HCT116 (cell line): ENCODE measurements at regions not wholly inside any gene's neighbourhood (a gene's known extent, or its start where the extent isn't known, plus 50 kb on each side); places are given as distances from the start of the nearest gene placed in this dataset.

Experiments
- ATAC-seq: fragments of 200-7000 bp; cut with Tn5 transposase; 2 replicates; pipeline ENCODE4 v1.9.1; 2020; ENCODE audit warnings: mild to moderate bottlenecking, moderate library complexity
- BruUV-seq: library from RNA; stranded (reverse); fragments of 400-500 nt; replicated peaks from 2 replicates; lab custom pipeline; 2021; lab: Mats Ljungman, UMichigan
- CTCF ChIA-PET: fragments of 300-600 bp; sonication (Branson Sonifier 250); formaldehyde crosslinking; loops from one replicate; lab custom pipeline; 2021; ENCODE audit warnings: antibody characterized with exemption; lab: Charles Lee
- POLR2A ChIA-PET: fragments of 300-600, 350-600 bp; sonication (Branson Sonifier 250); formaldehyde crosslinking; loops from one replicate; lab custom pipeline; 2021; ENCODE audit warnings: antibody characterized with exemption; lab: Charles Lee
- RAD21 ChIA-PET, 2 experiments: fragments of 300-600 bp; sonication (Branson Sonifier 250); formaldehyde crosslinking; loops; one replicate each; lab custom pipeline; 2023; ENCODE audit warnings: low total read pairs in 2 of 2; ENCODE audit not compliant: uncharacterized antibody in 2 of 2, unreplicated experiment in 2 of 2, low non-redundant PET in 1 of 2; lab: Charles Lee
- DNase-seq: peaks from one replicate; pipeline ENCODE4 v3.0.0-alpha.2; 2010; ENCODE audit warnings: low read depth, low spot score
- H2AFZ ChIP-seq: fragments of 200-600 bp; shearing (Covaris generic), sonication (generic); 2 replicates; pipeline ENCODE4 v1.6.1; 2017; ENCODE audit warnings: low read depth, mixed run types, mixed read lengths, antibody characterized with exemption, low read length; ENCODE audit not compliant: poor library complexity, severe bottlenecking
- H3K27ac ChIP-seq: 2 replicates; pipeline ENCODE4 v1.5.1; 2012; ENCODE audit warnings: low read depth, low read length
- H3K27me3 ChIP-seq: fragments of 200-600 bp; sonication (generic); 2 replicates; pipeline ENCODE4 v1.6.1; 2016; ENCODE audit warnings: mixed run types, low read length, mixed read lengths; ENCODE audit not compliant: insufficient read depth
- H3K36me3 ChIP-seq, 2 experiments: fragments of 200-500 bp in 1 of 2; fragments of 200-600 bp in 1 of 2; sonication (Bioruptor generic) in 1 of 2; sonication (generic) in 1 of 2; 2 replicates each; pipeline versions ENCODE4 v1.5.1 to v1.6.1; 2014 to 2016; ENCODE audit warnings: low read length in 2 of 2, inconsistent platforms in 1 of 2, mixed read lengths in 1 of 2, mixed run types in 1 of 2; ENCODE audit not compliant: insufficient read depth in 2 of 2, control insufficient read depth in 1 of 2
- H3K4me1 ChIP-seq, 2 experiments: fragments of 200-600 bp in 1 of 2; sonication (generic) in 1 of 2; 2 replicates each; pipeline versions ENCODE4 v1.5.1 to v1.6.1; 2012 to 2017; ENCODE audit warnings: low read length in 2 of 2, inconsistent platforms in 1 of 2, mild to moderate bottlenecking in 1 of 2, mixed read lengths in 1 of 2, mixed run types in 1 of 2, moderate library complexity in 1 of 2; ENCODE audit not compliant: insufficient read depth in 2 of 2, control insufficient read depth in 1 of 2
- H3K4me2 ChIP-seq: fragments of 200-600 bp; sonication (generic); 2 replicates; pipeline ENCODE4 v1.6.1; 2017; ENCODE audit warnings: mixed run types, low read length, mixed read lengths
- H3K4me3 ChIP-seq, 2 experiments: fragments of 200-600 bp in 1 of 2; sonication (generic) in 1 of 2; replicated peaks in 1 of 2; 2 replicates each; pipeline ENCODE4 v1.5.1; 2011 to 2016; ENCODE audit warnings: low read length in 2 of 2, control low read depth in 1 of 2, low read depth in 1 of 2, mild to moderate bottlenecking in 1 of 2, mixed read lengths in 1 of 2, mixed run types in 1 of 2
- H3K79me2 ChIP-seq: fragments of 200-600 bp; sonication (generic); 2 replicates; pipeline ENCODE4 v1.6.1; 2017; ENCODE audit warnings: mild to moderate bottlenecking, mixed run types, low read length, moderate library complexity, mixed read lengths; ENCODE audit not compliant: insufficient read depth
- H3K9ac ChIP-seq: fragments of 200-600 bp; sonication (generic); 2 replicates; pipeline ENCODE4 v1.6.1; 2016; ENCODE audit warnings: low read length, mixed read lengths
- H3K9me2 ChIP-seq: fragments of 200-600 bp; sonication (generic), shearing (Covaris generic); 2 replicates; pipeline ENCODE4 v1.6.1; 2017; ENCODE audit warnings: mixed run types, mild to moderate bottlenecking, moderate library complexity; ENCODE audit not compliant: insufficient read depth
- H3K9me3 ChIP-seq, 2 experiments: fragments of 200-500 bp in 1 of 2; fragments of 200-600 bp in 1 of 2; sonication (Bioruptor generic) in 1 of 2; sonication (generic) in 1 of 2; 2 replicates each; pipeline ENCODE4 v1.6.1; 2014 to 2017; ENCODE audit warnings: low read length in 2 of 2, mixed read lengths in 2 of 2, inconsistent platforms in 1 of 2, low read depth in 1 of 2, mild to moderate bottlenecking in 1 of 2, mixed run types in 1 of 2, moderate library complexity in 1 of 2; ENCODE audit not compliant: control insufficient read depth in 1 of 2, insufficient read depth in 1 of 2
- H4K20me1 ChIP-seq: fragments of 200-600 bp; sonication (generic), shearing (Covaris generic); 2 replicates; pipeline ENCODE4 v1.6.1; 2017; ENCODE audit warnings: mixed run types, mild to moderate bottlenecking, moderate library complexity; ENCODE audit not compliant: insufficient read depth
- CEBPB ChIP-seq: IDR thresholded peaks from 2 replicates; pipeline ENCODE4 v1.6.1; 2012; ENCODE audit warnings: low read depth
- CTCF ChIP-seq, 3 experiments: fragments of 200-600 bp in 1 of 3; sonication (generic) in 1 of 3; IDR thresholded peaks in 2 of 3; conservative IDR thresholded peaks in 1 of 3; 2 replicates each; pipeline ENCODE4 v1.5.1; 2012 to 2017; ENCODE audit warnings: low read depth in 2 of 3, low read length in 2 of 3, antibody characterized with exemption in 1 of 3, borderline replicate concordance in 1 of 3, control low read depth in 1 of 3, mild to moderate bottlenecking in 1 of 3, mixed read lengths in 1 of 3, mixed run types in 1 of 3, moderate library complexity in 1 of 3; ENCODE audit not compliant: insufficient read depth in 1 of 3
- EGR1 ChIP-seq: IDR thresholded peaks from 2 replicates; pipeline ENCODE4 v1.6.1; 2012; ENCODE audit warnings: low read depth
- ELF1 ChIP-seq: IDR thresholded peaks from 2 replicates; pipeline ENCODE4 v1.6.1; 2012; ENCODE audit warnings: low read depth, borderline replicate concordance
- FOSL1 ChIP-seq: IDR thresholded peaks from 2 replicates; pipeline ENCODE4 v1.6.1; 2012; ENCODE audit warnings: low read depth
- REST ChIP-seq: IDR thresholded peaks from 2 replicates; pipeline ENCODE4 v1.6.1; 2012; ENCODE audit warnings: low read depth
- SIN3A ChIP-seq: IDR thresholded peaks from 2 replicates; pipeline ENCODE4 v1.6.1; 2012; ENCODE audit warnings: low read depth
- SRF ChIP-seq: IDR thresholded peaks from 2 replicates; pipeline ENCODE4 v1.6.1; 2012; ENCODE audit warnings: low read depth
- ZNF274 ChIP-seq: fragments of 200-500 bp; sonication (Bioruptor generic); IDR thresholded peaks from 2 replicates; pipeline ENCODE4 v1.6.1; 2014; ENCODE audit warnings: mild to moderate bottlenecking, low read depth, low read length, inconsistent platforms
- intact Hi-C: fragments of 100-400 bp; cut with micrococcal nuclease; formaldehyde crosslinking; loops from 2 replicates; pipeline ENCODE4 v1.10.0; 2022
- TF ChIP-seq, protein P1 (sequence below): IDR thresholded peaks from 2 replicates; pipeline ENCODE4 v1.6.1; 2012

GRCh38 chr2:52312486-52312885, 1280.6 kb upstream of the NRXN1 start:
- Histone ChIP-seq H3K9me3 (no peaks in the 10 kb centered on the region), H3K36me3 (no peaks in the 10 kb centered on the region), H3K4me3 (no peak overlapping the region), H3K4me2 (no peak overlapping the region), H4K20me1 (no peaks in the 10 kb centered on the region), H3K4me1 (no peaks in the 10 kb centered on the region)
- POLR2A ChIA-PET, result no interaction called here
- no peak for DNase-seq
- TF ChIP-seq ELF1, result no peak
- no peak for TF ChIP-seq CEBPB
- TF ChIP-seq EGR1, result no peak
- no peak for TF ChIP-seq FOSL1
- TF ChIP-seq SRF, result no peak
- TF ChIP-seq, all 23 proteins: peak for 0
- RAD21 ChIA-PET, result no interaction called here
- BruUV-seq, result no TSS peak
- no peaks in the 10 kb centered on the region; the same call in 1 of the 2 replicates for H3K9me2 ChIP-seq
- no peaks in the 10 kb centered on the region for H3K79me2 ChIP-seq
- no peak overlapping the region for H3K27ac ChIP-seq
- intact Hi-C loops, result no loop called here
- H3K9ac ChIP-seq, result no peak overlapping the region
- ATAC-seq, result no peak
- CTCF ChIA-PET, result no interaction called here
- H2AFZ ChIP-seq, result no peak overlapping the region
- H3K27me3 ChIP-seq, result no peaks in the 10 kb centered on the region

DNA sequence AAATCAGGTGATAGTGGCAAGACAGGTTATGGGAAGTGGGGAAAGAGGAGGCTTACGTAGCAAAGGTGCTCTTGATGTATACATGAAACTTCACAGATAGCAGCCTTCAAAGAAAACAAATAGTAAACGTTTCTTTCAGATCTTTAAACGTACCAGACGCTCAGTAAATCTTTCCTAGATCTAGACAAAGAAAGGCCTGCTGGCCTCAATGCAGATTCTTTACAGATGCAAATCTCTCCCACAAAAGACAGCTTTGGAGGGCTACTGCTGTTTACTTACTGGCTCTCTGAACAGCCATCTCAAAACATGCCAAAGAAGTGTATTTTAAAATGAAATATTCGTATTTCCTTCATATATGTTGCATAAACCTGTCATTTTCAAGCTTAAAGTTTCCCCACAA, 1279.9 kb upstream of the NRXN1 start:
- Histone ChIP-seq H3K9me3 (no peaks in the 10 kb centered on the region), H3K4me2 (no peak overlapping the region), H3K27me3 (no peaks in the 10 kb centered on the region), H4K20me1 (no peaks in the 10 kb centered on the region), H3K9me2 (no peaks in the 10 kb centered on the region; the same call in 1 of the 2 replicates), H3K4me3 (no peak overlapping the region), H3K27ac (no peak overlapping the region), H3K36me3 (no peaks in the 10 kb centered on the region), H3K4me1 (no peaks in the 10 kb centered on the region), H3K79me2 (no peaks in the 10 kb centered on the region), H2AFZ (no peak overlapping the region), H3K9ac (no peak overlapping the region)
- no TSS peak for BruUV-seq
- ATAC-seq, result no peak
- ChIA-PET RAD21 (no interaction called here), POLR2A (no interaction called here), CTCF (no interaction called here)
- DNase-seq, result no peak
- TF ChIP-seq SIN3A (no peak), SRF (no peak), ZNF274 (no peak), REST (no peak), CTCF (IDR thresholded peaks at IDR 0.05 in 2 of 3, conservative IDR thresholded peaks at IDR 0.05 in 1 of 3; ENCODE audit: borderline replicate concordance in 1 of 3, insufficient read depth in 1 of 3, low read depth in 2 of 3, low read length in 2 of 3) (no peak)
- TF ChIP-seq, protein P1, sequence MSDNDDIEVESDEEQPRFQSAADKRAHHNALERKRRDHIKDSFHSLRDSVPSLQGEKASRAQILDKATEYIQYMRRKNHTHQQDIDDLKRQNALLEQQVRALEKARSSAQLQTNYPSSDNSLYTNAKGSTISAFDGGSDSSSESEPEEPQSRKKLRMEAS, result no peak
- intact Hi-C loops, result no loop called here
